Astrocyte (in vitro differentiated cells and primary cell): ENCODE measurements at regions not wholly inside any gene's neighbourhood (a gene's known extent, or its start where the extent isn't known, plus 50 kb on each side); places are given as distances from the start of the nearest gene placed in this dataset.
A peak's percentile ranks its signal among the peaks of the same experiment; 100 is the strongest.

ENCODE experiments used
- DNase-seq: peaks from one replicate; pipeline ENCODE4 v3.0.0-alpha.2; 2010; ENCODE audit warnings: low read depth
- FAIRE-seq: peaks from 2 replicates; lab custom pipeline; 2011; peaks lifted over from hg19 to GRCh38; lab: Jason Lieb, UNC
- H2AFZ ChIP-seq: 2 replicates; pipeline ENCODE4 v1.6.0; 2012; ENCODE audit warnings: low read depth, low read length, inconsistent platforms
- H3K27ac ChIP-seq: 2 replicates; pipeline ENCODE4 v1.5.1; 2011; ENCODE audit warnings: low read depth, low read length, inconsistent platforms
- H3K27me3 ChIP-seq: 2 replicates; pipeline ENCODE4 v1.6.0; 2011; ENCODE audit warnings: low read length, inconsistent platforms; ENCODE audit not compliant: insufficient read depth
- H3K36me3 ChIP-seq: 2 replicates; pipeline ENCODE4 v1.5.1; 2011; ENCODE audit warnings: low read length, inconsistent platforms; ENCODE audit not compliant: insufficient read depth
- H3K4me1 ChIP-seq: 2 replicates; pipeline ENCODE4 v1.5.1; 2011; ENCODE audit warnings: low read length, inconsistent platforms; ENCODE audit not compliant: insufficient read depth
- H3K4me2 ChIP-seq: 2 replicates; pipeline ENCODE4 v1.6.0; 2012; ENCODE audit warnings: low read length, inconsistent platforms
- H3K4me3 ChIP-seq: 2 replicates; pipeline ENCODE4 v1.5.1; 2011; ENCODE audit warnings: low read depth, mild to moderate bottlenecking, low read length, inconsistent platforms; ENCODE audit not compliant: insufficient read depth
- H3K79me2 ChIP-seq: 2 replicates; pipeline ENCODE4 v1.6.0; 2012; ENCODE audit warnings: mild to moderate bottlenecking, low read length, inconsistent platforms; ENCODE audit not compliant: insufficient read depth
- H3K9ac ChIP-seq: 2 replicates; pipeline ENCODE4 v1.6.0; 2012; ENCODE audit warnings: mild to moderate bottlenecking, low read length, inconsistent platforms
- H3K9me3 ChIP-seq: 2 replicates; pipeline ENCODE4 v1.5.1; 2012; ENCODE audit warnings: low read depth, mild to moderate bottlenecking, low read length, inconsistent platforms; ENCODE audit not compliant: insufficient read depth
- H4K20me1 ChIP-seq: 2 replicates; pipeline ENCODE4 v1.6.0; 2012; ENCODE audit warnings: low read length, inconsistent platforms; ENCODE audit not compliant: insufficient read depth
- H3K27ac Mint-ChIP-seq: one replicate; pipeline ENCODE4 v1.8.0; 2021; ENCODE audit warnings: mild to moderate bottlenecking, mixed read lengths; ENCODE audit not compliant: unreplicated experiment
- H3K27me3 Mint-ChIP-seq: one replicate; pipeline ENCODE4 v1.8.0; 2021; ENCODE audit warnings: low read depth, mixed read lengths; ENCODE audit not compliant: unreplicated experiment
- H3K36me3 Mint-ChIP-seq: one replicate; pipeline ENCODE4 v1.8.0; 2021; ENCODE audit warnings: low read depth, mixed read lengths; ENCODE audit not compliant: unreplicated experiment
- H3K4me1 Mint-ChIP-seq: one replicate; pipeline ENCODE4 v1.8.0; 2021; ENCODE audit warnings: low read depth, mixed read lengths; ENCODE audit not compliant: unreplicated experiment
- H3K4me3 Mint-ChIP-seq: one replicate; pipeline ENCODE4 v1.8.0; 2021; ENCODE audit warnings: mild to moderate bottlenecking, moderate library complexity, mixed read lengths; ENCODE audit not compliant: unreplicated experiment
- H3K9me3 Mint-ChIP-seq: one replicate; pipeline ENCODE4 v1.8.0; 2021; ENCODE audit warnings: mild to moderate bottlenecking, mixed read lengths; ENCODE audit not compliant: unreplicated experiment
- CTCF ChIP-seq: IDR thresholded peaks from 2 replicates; pipeline ENCODE4 v1.5.1; 2011; ENCODE audit warnings: low read depth, mild to moderate bottlenecking, inconsistent platforms, low read length, moderate library complexity; ENCODE audit not compliant: insufficient read depth
- EZH2 ChIP-seq: IDR thresholded peaks from 2 replicates; pipeline ENCODE4 v1.6.1; 2012; ENCODE audit warnings: mild to moderate bottlenecking, low read length, inconsistent platforms; ENCODE audit not compliant: insufficient read depth

DNA sequence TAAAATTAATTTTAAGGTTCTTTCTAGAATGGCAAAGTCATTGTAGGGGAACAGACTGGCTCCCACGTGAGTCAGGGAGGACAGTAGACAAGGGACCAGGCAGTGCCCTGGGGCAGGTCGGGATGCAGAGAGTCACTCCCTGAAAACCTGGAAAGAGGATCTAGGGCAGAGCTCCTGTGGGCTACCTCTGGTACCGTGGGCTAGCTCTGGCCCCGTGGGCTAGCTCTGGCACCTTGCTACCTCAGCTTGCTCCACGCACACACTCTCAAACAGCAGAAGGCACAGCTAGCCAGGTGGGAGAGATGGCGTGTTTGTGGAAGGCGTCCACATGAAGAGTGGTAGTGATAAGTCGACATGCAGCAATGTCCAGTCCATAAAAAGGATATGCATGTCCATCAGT lies 66.7 kb upstream of the ARHGEF7 start:
- Histone ChIP-seq H3K79me2 (no peaks in the 10 kb centered on the region), H3K9ac (no peak overlapping the region), H3K4me3 (no peak overlapping the region), H3K4me2 (no peak overlapping the region), H3K4me1 (no peaks in the 10 kb centered on the region), H3K27me3 (no peaks in the 10 kb centered on the region), H4K20me1 (no peaks in the 10 kb centered on the region), H3K36me3 (no peaks in the 10 kb centered on the region), H3K27ac (no peak overlapping the region), H3K9me3 (peaks cover 2% of the 10 kb centered on the region), H2AFZ (no peak overlapping the region)
- DNase-seq (no peak), FAIRE-seq (no peak)
- TF ChIP-seq EZH2 (no peak), CTCF (no peak)
- Mint-ChIP-seq H3K4me1 (peaks cover 5% of the 10 kb centered on the region), H3K27ac (no peak overlapping the region), H3K36me3 (peaks cover 2% of the 10 kb centered on the region), H3K27me3 (no peaks in the 10 kb centered on the region), H3K4me3 (no peak overlapping the region), H3K9me3 (peaks cover 4% of the 10 kb centered on the region)

DNA sequence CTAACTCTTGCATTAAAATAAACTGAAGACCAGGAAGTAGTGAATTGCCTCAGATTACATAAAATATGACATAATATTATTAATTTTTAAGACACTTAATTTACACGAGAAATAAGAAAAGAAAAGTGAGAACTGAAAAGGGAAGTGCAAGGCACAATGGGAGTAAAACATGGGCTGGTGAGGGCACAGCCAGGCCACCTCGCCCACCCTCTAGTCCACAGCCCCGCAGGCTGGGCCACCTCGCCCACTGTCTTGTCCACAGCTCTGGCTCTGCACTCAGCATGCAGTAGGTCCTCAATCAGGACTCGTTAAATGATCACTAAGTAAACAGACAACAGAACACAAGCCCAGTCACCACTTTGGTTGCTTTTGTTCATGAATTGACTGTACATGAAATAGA lies 67.8 kb upstream of the ARHGEF7 start:
- peaks cover 5% of the 10 kb centered on the region for H3K9me3 ChIP-seq
- no peaks in the 10 kb centered on the region for H3K79me2 ChIP-seq
- no peak overlapping the region for H3K27ac ChIP-seq
- peak overlapping the region; percentile 18 for H2AFZ ChIP-seq
- no peak overlapping the region for H3K9ac ChIP-seq
- FAIRE-seq (no peak), DNase-seq (no peak)
- no peak for TF ChIP-seq EZH2
- TF ChIP-seq CTCF, result no peak
- Mint-ChIP-seq H3K27ac (no peak overlapping the region), H3K27me3 (no peaks in the 10 kb centered on the region), H3K9me3 (peaks cover 4% of the 10 kb centered on the region), H3K4me1 (peaks cover 7% of the 10 kb centered on the region), H3K4me3 (no peak overlapping the region), H3K36me3 (peaks cover 2% of the 10 kb centered on the region)
- no peaks in the 10 kb centered on the region for H3K27me3 ChIP-seq
- H3K4me2 ChIP-seq, result no peak overlapping the region
- H3K4me1 ChIP-seq, result no peaks in the 10 kb centered on the region
- no peak overlapping the region for H3K4me3 ChIP-seq
- H4K20me1 ChIP-seq, result no peaks in the 10 kb centered on the region
- no peaks in the 10 kb centered on the region for H3K36me3 ChIP-seq

GRCh38 chr13:111046590-111047141 lies 68.4 kb upstream of the ARHGEF7 start:
- no peaks in the 10 kb centered on the region for H4K20me1 ChIP-seq
- H3K9ac ChIP-seq, result no peak overlapping the region
- H3K27ac ChIP-seq, result no peak overlapping the region
- H3K27ac Mint-ChIP-seq, result no peak overlapping the region
- peak overlapping the region; percentile 5 for H3K4me2 ChIP-seq
- FAIRE-seq (no peak), DNase-seq (no peak)
- no peaks in the 10 kb centered on the region for H3K4me1 ChIP-seq
- H3K79me2 ChIP-seq, result no peaks in the 10 kb centered on the region
- no peak for TF ChIP-seq EZH2
- no peak for TF ChIP-seq CTCF
- H3K36me3 ChIP-seq, result no peaks in the 10 kb centered on the region
- H3K27me3 ChIP-seq, result no peaks in the 10 kb centered on the region
- peaks cover 7% of the 10 kb centered on the region for H3K4me1 Mint-ChIP-seq
- H3K27me3 Mint-ChIP-seq, result no peaks in the 10 kb centered on the region
- no peak overlapping the region for H2AFZ ChIP-seq
- H3K36me3 Mint-ChIP-seq, result peaks cover 2% of the 10 kb centered on the region
- H3K9me3 ChIP-seq, result peaks cover 5% of the 10 kb centered on the region
- H3K4me3 Mint-ChIP-seq, result no peak overlapping the region
- peaks cover 4% of the 10 kb centered on the region for H3K9me3 Mint-ChIP-seq
- no peak overlapping the region for H3K4me3 ChIP-seq
